HG02943 (cell line): ENCODE measurements at regions not wholly inside any gene's neighbourhood (a gene's known extent, or its start where the extent isn't known, plus 50 kb on each side); places are given as distances from the start of the nearest gene placed in this dataset.
"Not testable (repeated sequence)": the region's sequence is repeated elsewhere in the genome, so short reads cannot be mapped to it uniquely, and the experiment has no call there.

Source experiments
- ATAC-seq: cut with Tn5 transposase; IDR thresholded peaks from one replicate; pipeline ENCODE4 v1.9.1; 2021; ENCODE audit warnings: mild to moderate bottlenecking, low read depth, moderate library complexity; ENCODE audit not compliant: unreplicated experiment

DNA sequence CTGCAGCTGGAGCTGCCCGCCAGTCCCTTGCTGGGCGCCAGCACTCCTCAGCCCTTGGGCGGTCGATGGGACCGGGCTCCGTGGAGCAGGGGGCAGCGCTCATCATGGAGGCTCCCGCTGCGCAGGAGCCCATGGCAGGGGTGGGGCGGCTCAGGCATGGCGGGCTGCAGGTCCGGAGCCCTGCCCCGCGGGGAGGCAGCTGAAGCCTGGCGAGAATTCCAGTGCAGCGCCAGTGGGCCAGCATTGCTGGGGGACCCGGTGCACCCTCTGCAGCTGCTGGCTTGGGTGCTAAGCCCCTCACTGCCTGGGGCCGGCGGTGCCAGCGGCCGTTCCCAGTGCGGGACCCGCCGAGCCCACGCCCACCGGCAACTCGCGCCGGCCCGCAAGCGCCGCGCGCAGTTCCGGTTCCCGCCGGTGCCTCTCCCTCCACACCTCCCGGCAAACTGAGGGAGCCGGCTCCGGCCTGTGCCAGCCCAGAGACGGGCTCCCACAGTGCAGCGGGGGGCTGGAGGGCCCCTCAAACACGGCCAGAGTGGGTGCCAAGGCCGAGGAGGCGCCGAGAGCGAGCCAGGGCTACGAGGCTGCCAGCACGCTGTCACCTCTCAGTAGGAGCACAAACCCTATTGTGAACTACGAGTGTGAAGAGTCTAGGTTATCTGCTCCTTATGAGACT is 687.1 kb downstream of the PCDH17 start:
- ATAC-seq = no peak

DNA sequence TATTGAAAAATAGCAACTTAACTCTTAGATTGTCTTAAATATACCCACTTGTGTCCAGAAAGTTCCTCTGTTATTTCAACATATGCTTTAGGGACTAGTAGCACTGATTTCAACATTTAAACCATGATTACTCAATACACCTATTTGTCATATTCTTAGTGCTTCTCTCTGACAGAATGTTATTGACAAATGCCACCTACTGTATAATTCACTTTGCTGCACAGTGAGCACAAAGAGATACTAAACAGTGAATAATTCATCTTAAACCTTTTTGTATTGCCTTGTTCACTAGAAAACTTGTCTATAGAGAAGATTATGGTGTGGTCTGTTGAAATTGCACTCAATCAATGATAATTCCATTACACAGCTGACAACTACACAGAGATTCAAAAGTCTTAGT is 692.6 kb downstream of the PCDH17 start:
- ATAC-seq = no peak

DNA sequence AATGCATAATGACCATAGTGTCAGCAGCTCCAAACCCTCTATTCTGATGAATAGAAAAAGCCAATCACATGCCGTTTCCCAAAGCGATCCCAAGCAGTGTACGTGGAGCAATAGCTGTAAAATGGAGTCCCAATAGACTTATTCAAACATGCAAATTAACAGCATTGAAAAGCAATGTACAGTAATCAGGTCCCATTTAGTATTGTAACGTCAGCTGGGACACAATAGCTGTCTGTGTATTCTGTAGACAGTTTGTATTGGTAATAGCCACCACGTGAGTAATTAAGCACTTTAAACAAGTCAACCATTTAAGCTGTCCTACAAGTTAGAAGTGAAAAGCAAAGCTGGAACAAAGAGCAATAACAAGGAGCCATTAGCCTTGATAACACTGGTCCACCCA is 698.2 kb downstream of the PCDH17 start:
- ATAC-seq = no peak

DNA sequence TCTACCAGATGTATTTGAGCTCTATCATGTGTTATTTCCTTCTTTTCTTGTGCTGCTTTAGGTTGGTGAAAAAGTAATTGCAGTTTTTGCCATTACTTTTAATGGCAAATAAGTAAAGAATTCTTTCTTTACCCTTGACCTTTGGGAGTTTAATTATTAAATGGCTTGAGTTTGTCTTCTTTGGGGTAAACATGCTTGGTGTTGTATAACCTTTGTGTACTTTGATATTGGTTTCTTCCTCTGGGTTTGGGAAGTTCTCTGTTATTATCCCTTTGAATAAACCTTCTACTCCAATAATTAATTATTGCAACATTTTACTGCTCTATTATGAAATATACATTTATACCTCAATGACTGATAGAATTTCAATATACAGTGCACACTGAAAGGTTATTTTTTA is 709.4 kb downstream of the PCDH17 start:
- no peak for ATAC-seq

DNA sequence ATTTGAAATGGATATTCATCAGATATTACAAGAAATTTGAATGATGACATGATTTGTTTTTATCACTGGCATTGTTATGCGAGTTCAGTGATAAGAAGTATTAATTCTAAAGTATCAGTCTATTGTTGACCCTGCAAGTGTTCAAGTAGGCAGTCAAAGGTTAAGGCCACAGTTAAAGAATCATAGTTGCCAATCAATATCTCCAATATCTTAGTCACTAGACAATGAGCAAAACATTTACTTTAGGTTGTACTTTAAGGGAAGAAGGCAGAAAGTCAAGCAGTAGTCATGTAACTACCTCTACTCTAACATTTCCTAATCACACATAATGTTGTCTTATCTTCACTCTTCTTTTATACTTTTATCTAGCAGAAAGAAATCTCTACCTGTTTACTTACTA is 709.8 kb downstream of the PCDH17 start:
- ATAC-seq = no peak

DNA sequence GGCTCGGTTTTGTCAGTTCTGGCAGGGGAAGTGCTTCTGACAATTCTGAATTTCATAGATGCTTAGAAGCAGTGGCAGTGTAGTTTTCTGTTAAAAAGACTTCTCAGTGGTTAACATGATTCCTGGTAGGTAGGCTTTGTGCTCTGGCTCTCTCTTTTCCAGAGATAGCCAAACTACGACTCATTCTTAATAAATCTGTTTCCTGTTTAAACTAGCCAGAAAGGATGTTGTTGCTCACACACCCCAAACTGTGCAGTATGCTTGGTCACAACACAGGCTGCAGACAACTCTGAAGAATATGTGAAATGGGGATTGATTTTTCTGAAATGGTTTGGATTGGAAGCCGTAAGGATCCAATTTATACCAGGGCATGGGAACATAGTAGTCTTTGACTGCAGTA is 711.5 kb downstream of the PCDH17 start:
- no peak for ATAC-seq

DNA sequence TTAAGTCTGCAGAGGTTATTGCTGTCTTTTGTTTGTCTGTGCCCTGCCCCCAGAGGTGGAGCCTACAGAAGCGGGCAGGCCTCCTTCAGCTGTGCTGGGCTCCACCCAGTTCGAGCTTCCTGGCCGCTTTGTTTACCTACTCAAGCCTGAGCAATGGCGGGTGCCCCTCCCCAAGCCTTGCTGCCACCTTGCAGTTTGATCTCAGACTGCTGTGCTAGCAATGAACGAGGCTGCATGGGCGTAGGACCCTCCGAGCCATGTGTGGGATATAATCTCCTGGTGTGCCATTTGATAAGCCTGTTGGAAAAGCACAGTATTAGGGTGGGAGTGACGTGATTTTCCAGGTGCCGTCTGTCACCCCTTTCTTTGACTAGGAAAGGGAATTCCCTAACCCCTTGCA is 720.6 kb downstream of the PCDH17 start:
- not testable (repeated sequence) for ATAC-seq

DNA sequence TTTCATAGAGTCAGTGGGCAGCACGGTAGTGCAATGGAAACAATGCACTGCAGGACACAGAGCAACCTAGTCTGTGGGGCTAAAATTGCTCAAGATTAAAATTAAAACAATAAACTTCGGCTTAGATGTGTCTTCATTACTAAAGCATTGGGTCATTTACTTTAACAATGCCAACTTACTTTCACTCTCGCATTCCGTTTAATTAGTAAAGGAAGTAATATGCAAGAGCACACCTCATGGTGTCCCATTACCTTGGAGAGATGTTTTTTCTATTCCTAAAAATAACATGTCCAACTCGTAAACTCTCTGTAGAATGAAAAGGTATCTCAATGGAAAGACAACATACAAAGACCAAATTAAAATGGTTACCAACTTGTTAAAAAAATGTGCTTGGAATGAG is 738.4 kb downstream of the PCDH17 start:
- no peak for ATAC-seq

DNA sequence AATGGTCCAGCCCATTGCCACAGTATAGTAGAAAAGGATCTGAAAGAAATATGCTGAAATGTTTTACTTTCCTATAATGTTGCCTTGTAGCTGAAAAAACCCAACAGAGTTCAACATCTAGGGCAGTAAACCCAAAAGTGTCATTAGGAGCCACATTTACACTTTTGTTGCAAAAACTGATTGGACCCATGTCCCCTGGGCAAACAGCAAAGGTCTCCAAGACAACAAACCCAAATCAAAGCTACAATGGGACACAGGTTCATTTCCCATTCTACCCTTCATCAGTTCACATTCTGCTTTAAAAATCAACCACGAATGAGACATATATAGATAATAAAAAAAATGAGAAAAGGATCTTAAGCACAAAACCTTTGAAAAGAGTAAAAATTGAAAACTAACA is 744.8 kb downstream of the PCDH17 start:
- ATAC-seq = no peak

DNA sequence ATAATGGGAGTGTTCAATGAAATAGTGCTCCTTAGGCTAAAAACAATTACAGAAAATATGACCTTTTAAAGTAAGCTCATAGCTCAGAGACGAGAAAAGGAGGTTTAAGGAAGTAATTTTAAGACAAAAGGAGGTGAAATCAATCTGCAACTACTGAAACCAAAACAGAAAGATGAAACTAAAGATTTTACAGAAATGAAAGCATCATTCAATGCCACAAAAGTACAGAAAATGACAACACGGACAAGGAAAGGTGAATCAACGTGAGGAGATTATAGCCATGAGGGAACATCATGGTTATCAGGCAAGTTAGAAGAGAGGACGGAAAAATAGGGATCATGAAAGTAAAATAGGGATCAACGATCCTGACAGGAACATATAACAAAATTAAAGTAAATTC is 745.2 kb downstream of the PCDH17 start:
- no peak for ATAC-seq

DNA sequence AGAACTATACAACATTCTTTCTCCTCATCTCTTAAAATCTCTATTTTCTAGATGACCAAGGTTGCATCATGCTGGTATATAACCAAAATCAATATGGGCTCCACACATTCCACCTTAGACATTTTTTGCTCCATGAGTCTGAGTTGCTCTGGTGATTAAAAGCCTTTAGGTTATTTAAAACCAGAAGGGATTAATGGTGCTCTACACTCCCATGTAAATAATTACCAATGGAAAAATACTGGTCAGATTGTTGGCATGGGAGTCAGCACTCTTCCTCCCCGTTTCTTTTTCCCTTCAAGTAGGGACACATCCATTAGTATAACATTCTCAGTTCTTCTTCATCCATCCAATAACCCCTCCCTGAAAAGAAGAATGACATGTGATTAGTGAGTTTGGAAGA is 747.7 kb downstream of the PCDH17 start:
- no peak for ATAC-seq

DNA sequence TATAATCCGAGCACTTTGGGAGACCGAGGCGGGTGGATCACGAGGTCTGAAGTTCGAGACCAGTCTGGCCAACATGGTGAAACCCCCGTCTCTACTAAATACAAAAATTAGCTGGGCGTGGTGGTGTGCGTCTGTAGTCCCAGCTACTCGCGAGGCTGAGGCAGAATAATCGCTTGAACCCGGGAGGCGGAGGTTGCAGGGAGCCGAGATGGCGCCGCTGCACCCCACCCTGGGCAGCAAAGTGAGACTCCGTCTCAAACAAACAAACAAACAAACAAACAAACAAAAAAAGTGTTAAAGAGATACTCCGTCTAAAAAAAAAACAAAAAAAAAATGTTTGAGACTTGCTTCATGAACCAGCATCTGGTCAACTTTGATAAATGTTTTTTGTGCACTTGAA is 753.8 kb downstream of the PCDH17 start:
- ATAC-seq = not testable (repeated sequence)

DNA sequence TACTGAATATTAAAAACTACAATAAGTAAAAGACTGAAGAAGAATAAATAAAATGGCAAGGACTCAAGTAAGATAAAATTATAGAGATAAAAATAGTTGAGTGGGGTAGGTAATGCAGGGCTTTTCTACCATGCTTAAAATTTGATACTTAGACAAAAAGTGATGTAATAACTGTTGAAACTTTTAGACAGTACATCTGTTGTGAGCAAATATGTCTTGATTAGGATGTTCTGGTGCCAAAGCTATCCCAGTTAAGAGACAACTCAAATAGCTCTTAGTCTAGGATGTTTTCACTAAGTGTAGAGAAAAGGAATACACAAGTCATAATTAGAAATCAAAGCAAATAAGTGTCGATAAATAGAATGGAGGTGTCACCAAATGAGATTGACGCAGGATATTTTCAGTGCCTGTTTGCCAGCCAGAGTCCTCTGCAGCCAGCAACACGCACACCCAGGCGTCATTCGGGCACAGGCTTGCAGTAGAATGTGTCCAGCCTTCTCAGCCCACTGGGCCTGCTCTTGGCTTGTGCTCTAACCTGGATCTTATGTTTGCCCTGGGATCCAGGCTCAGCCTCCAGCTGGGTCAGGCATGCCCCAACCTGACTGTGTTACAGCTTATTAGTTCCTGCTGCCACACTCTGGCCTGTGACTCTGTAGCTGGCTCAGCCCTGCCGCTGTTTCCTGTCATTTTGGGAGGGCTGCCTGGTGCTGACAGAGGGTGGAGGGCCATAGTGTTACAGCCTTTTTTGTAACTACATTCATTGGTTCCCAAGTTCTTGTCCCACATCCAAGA is 766.2 kb downstream of the PCDH17 start:
- no peak for ATAC-seq

DNA sequence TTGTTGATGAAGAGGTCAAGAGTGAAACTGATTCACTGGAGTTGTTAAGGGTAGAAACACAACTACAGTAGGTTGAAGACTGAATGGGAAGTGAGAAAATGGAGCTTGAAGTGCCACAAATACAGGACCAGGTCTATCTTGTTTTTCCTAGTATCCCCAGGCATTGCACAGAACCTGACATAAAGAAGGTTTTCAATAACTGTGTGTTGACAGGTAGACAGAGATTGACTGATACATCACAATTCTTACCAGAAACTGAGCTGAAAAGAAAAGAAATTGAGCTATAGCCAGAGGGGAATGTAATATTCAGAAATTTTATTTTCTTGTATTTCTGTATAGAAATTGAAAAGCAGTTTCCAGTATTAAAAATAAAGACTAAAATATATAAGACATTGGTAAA is 767.7 kb downstream of the PCDH17 start:
- no peak for ATAC-seq

DNA sequence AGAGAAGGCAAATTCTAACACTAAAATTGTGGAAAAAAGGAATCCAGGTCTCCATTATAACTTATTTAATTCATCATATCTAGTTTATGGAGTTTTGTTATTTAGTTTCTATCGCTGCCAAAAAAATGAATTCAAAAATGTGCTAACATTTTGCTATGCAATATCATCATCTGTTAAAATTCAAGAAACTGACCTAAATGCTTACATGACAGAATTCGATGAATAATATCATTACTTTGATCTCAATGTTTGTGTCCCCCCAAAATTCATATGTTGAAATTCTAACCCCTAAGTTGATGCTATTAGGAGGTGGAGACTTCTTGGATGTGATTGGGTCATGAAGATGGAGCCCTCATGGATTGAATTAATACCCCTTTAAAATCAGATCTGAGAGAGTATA is 775.0 kb downstream of the PCDH17 start:
- ATAC-seq = no peak

DNA sequence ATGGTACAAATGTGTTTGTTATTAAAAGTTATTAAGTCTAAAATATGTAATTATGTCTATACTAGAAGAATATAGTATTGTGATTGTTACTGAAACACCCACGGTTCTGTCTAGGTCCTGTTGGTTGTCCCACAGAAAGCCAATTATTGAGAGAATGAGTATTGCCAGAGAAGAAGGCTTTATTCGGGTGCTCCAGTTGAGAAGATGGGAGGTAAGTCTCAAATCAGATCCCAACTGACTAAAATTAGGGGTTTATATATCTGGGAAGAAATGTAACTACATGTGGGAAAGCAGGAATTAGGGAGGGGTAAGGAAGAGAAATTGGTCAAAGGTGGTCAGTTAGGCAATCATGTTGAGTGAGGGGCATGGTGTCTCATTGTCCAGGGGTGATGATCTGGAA is 798.4 kb downstream of the PCDH17 start:
- ATAC-seq = no peak

DNA sequence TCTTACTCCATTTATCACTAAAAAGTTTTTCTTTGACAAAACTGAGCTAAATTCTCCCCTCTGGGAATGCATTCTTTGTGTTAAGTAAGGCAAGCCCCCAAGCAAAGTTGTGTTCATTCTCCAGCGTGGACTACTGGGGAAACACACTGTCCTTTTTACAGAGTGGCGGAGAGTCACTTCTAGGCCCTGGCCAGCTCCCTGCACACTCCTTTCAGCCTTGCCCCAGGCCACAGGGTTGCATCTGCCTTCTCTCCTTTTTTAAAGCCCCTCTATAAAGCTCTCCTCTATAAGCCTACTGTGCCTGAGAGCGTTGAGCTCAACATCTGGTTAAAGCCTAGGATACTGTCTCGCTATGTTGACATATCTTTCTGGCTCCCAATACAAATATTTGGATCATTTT is 803.4 kb downstream of the PCDH17 start:
- no peak for ATAC-seq

DNA sequence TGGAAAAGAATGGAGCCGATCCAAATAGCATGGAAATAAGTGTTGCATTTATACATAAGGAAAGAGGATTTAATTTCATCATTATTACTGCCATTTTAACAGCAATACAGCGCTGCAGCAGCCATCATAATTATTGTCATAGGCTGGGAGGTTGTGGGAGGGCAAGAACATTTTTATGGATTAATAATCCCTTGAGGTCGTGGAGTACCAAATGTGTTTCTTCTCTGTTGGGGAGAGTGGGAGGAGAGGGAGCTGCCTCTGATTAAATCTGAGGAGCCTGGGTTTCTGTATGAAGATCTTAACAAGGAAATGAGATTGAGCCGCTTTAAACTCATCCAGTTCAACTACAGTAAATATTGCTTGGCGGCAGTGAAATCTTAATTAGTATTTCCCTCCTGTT is 805.9 kb downstream of the PCDH17 start:
- ATAC-seq = no peak

DNA sequence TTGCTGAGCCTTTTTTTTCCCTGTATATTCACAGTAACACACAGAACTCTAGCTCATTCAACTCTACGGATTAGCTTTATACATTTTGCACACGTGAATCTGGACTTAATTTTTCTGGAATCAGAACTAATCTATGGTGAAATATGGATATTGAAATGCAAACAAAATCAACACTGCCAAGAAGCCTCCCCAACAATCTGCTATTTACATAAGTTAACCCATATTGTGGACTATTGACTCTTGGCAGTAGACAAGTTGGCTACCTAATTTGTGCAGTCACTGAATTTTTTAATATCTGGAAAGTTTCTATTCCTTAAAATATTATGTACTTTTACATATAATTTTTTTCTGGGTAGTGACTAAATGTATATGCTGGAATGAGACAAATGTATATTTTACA is 815.4 kb downstream of the PCDH17 start:
- no peak for ATAC-seq

DNA sequence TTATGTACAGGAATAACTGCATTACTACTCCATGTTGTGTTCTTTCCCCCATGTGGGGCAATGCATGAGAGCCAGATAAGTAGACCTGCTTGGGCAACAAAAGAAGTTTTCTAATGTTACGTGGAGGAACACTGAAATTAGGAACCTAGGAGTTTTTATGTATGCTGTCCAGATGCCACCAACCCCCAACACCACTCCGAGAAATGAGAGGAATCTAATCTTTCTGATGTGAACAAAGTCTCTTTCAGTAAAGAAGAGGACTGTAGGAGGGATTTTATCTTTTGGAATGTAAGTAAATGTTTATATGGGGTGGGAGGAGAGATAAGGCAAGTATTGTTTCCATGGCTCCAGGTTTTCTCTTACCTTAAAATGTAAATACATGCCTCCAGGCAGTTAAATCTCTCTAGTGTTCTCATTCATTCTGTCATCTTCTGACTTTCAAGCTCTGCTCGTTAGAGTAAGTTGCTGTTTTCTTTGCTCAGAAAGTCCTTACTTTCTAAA is 820.6 kb downstream of the PCDH17 start:
- no peak for ATAC-seq

DNA sequence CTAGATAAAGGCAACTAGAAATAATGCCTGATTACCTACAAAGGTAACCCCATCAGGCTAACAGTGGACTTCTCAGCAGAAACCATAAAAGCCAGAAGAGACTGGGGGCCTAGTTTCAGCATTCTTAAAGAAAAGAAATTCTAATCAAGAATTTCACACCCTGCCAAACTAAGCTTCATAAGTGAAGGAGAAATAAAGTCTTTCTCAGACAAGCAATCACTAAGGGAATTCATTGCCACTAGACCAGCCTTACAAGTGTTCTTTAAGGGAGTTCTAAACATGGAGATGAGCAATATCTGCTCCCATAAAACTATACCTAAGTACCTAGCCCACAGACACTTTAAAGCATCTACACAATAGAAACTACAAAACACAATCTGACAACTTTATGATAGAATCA is 823.5 kb downstream of the PCDH17 start:
- ATAC-seq = no peak

DNA sequence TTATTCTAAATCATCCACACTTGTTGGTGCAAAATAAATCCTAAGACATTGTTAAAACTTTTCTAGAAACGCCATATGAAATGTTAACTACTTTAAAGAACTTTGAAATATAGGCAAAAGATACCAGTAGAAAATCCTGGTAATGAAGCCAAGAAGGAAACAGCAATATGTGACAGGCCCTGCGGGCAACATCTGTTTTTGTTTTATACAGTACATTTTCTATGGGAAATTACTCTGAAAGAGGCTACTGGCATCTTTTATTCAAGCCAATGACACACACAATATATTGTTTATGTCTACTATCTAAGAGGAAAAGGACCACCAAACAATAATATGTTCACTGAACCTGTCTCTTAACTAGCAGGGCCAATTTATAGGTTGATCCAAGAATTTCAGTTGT is 829.7 kb downstream of the PCDH17 start:
- no peak for ATAC-seq
